Right lobe of liver (tissue), 6 donors: ENCODE measurements at regions not wholly inside any gene's neighbourhood (a gene's known extent, or its start where the extent isn't known, plus 50 kb on each side); places are given as distances from the start of the nearest gene placed in this dataset.
"Not testable (repeated sequence)": the region's sequence is repeated elsewhere in the genome, so short reads cannot be mapped to it uniquely, and the experiment has no call there.

ENCODE experiments used
- ATAC-seq, 4 donors: fragments of 200-7000 bp; cut with Tn5 transposase; one replicate each; pipeline ENCODE4 v1.9.1; 2020; ENCODE audit warnings: mild to moderate bottlenecking in 4 of 4, moderate library complexity in 4 of 4
- DNase-seq, 3 donors: peaks; one replicate each; pipeline ENCODE4 v3.0.0-alpha.2; 2020
- H3K27ac ChIP-seq, 3 donors: fragments of 200-600 bp; one replicate each; pipeline ENCODE4 v1.8.0; 2022
- H3K27me3 ChIP-seq, 2 donors: fragments of 200-600 bp; one replicate each; pipeline ENCODE4 v1.8.0; 2022
- H3K36me3 ChIP-seq, 4 donors: fragments of 200-600 bp; sonication (generic) in 1 of 4; one replicate each; pipeline versions ENCODE4 v1.5.1 to v1.8.0; 2017 to 2022; ENCODE audit warnings: control low read depth in 1 of 4
- H3K4me1 ChIP-seq, 4 donors: fragments of 200-600 bp; sonication (generic) in 1 of 4; one replicate each; pipeline versions ENCODE4 v1.5.1 to v1.8.0; 2017 to 2022; ENCODE audit warnings: control low read depth in 1 of 4
- H3K4me3 ChIP-seq, 3 donors: fragments of 200-600 bp; one replicate each; pipeline ENCODE4 v1.8.0; 2022
- H3K9me3 ChIP-seq, 4 donors: fragments of 200-600 bp; sonication (generic) in 1 of 4; one replicate each; pipeline versions ENCODE4 v1.5.1 to v1.8.0; 2017 to 2022; ENCODE audit warnings: control low read depth in 1 of 4
- CTCF ChIP-seq, 4 donors: fragments of 200-600 bp in 3 of 4; fragments of 450-650 bp in 1 of 4; IDR thresholded peaks; one replicate each; pipeline versions ENCODE4 v1.5.1 to v1.8.0; 2016 to 2022; ENCODE audit warnings: antibody characterized with exemption in 4 of 4, mild to moderate bottlenecking in 2 of 4
- POLR2A ChIP-seq: fragments of 450-650 bp; IDR thresholded peaks from one replicate; pipeline ENCODE4 v1.6.1; 2017; ENCODE audit warnings: antibody characterized with exemption, mild to moderate bottlenecking
- WGBS: methylation state at CpG from one replicate; pipeline ENCODE4 v1.1.6; 2018; ENCODE audit warnings: low coverage, low lambda C conversion rate; ENCODE audit not compliant: insufficient coverage; ENCODE audit errors: missing lambda C conversion rate; 5-methylcytosine and 5-hydroxymethylcytosine counted together
- intact Hi-C, 2 donors: fragments of 100-400 bp; cut with DNase I; formaldehyde crosslinking; loops; one replicate each; pipeline versions ENCODE4 v1.11.2 to v1.14.1; 2022
- donor health status: DM: no; HTN: yes; CAD: no.
- donor health status: DM: no; HTN: no; CAD: no.
- donor health status: DM: no; HTN: no; CAD: no.
- donor health status: DM: no; HTN: yes; CAD: no.
- donor health status: DM: no; HTN: yes; CAD: no.

- Histone ChIP-seq H3K9me3 (no peaks in the 10 kb centered on the region), H3K27ac (peak overlapping the region in 1 of 3 donors; percentile 20), H3K4me1 (no peaks in the 10 kb centered on the region), H3K4me3 (no peak overlapping the region), H3K36me3 (no peaks in the 10 kb centered on the region), H3K27me3 (no peaks in the 10 kb centered on the region)
- 40% methylated on average over 7 of the region's 7 CpGs for WGBS
- intact Hi-C loops: no loop called here
- DNase-seq (no peak), ATAC-seq (peak; percentile 36 to 63 (median 49))
- TF ChIP-seq CTCF (IDR thresholded peaks at IDR 0.05) (no peak), POLR2A (no peak)
Observed at GRCh38 chr7:81845744-81846241, 75.9 kb upstream of the HGF start.

DNA sequence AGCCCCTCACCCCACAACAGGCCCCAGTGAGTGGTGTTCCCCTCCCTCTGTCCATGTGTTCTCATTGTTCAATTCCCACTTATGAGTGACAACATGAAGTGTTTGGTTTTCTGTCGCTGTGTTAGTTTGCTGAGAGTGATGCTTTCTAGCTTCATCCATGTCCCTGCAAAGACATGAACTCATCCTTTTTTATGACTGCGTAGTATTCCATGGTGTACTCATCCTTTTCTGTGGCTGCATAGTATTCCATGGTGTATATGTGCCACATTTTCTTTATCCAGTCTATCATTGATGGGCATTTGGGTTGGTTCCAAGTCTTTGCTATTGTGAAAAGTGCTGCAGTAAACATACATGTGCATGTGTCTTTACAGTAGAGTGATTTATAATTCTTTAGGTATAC lies 73.8 kb upstream of the HGF start:
- H3K36me3 ChIP-seq, ATAC-seq, intact Hi-C loops, DNase-seq, H3K4me3 ChIP-seq, H3K4me1 ChIP-seq, H3K27ac ChIP-seq, H3K27me3 ChIP-seq, H3K9me3 ChIP-seq: not testable (repeated sequence)
- WGBS: 77% methylated on average over 2 of the region's 2 CpGs

DNA sequence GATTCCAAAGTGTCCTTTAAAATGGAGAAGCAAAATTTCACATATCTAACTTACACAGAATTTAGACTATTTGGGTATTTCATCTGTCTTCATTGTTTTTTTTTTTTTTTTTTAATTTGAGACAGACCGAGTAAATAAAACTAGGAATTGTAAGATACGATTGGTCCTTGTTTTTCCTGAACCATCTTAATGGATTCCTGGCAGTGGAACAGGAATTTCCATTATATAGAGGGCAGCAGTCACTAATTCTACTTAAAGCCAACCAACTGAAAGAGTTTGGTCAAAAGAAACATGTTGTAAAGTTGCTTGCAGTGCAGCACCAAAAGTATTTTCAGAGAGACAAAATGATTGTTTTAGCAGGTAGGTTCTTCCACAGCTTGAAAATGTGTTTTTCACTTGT lies 72.5 kb upstream of the HGF start:
- H3K36me3 ChIP-seq: no peaks in the 10 kb centered on the region
- no peaks in the 10 kb centered on the region for H3K4me1 ChIP-seq
- H3K27ac ChIP-seq: no peak overlapping the region
- DNase-seq (no peak), ATAC-seq (no peak)
- no peak overlapping the region for H3K4me3 ChIP-seq
- H3K27me3 ChIP-seq: no peaks in the 10 kb centered on the region
- TF ChIP-seq CTCF (IDR thresholded peaks at IDR 0.05) (no peak), POLR2A (no peak)
- intact Hi-C loops: no loop called here
- 37% methylated on average over 2 of the region's 2 CpGs for WGBS
- no peaks in the 10 kb centered on the region for H3K9me3 ChIP-seq

GRCh38 chr7:81839708-81840369 lies 70.0 kb upstream of the HGF start:
- H3K36me3 ChIP-seq: no peaks in the 10 kb centered on the region
- H3K27ac ChIP-seq: no peak overlapping the region
- intact Hi-C loops: no loop called here
- no peaks in the 10 kb centered on the region for H3K27me3 ChIP-seq
- no peaks in the 10 kb centered on the region for H3K9me3 ChIP-seq
- no peak for DNase-seq
- TF ChIP-seq CTCF (IDR thresholded peaks at IDR 0.05) (no peak), POLR2A (no peak)
- H3K4me3 ChIP-seq: no peak overlapping the region
- WGBS: 62% methylated on average over 5 of the region's 6 CpGs
- no peak for ATAC-seq
- H3K4me1 ChIP-seq: no peaks in the 10 kb centered on the region

DNA sequence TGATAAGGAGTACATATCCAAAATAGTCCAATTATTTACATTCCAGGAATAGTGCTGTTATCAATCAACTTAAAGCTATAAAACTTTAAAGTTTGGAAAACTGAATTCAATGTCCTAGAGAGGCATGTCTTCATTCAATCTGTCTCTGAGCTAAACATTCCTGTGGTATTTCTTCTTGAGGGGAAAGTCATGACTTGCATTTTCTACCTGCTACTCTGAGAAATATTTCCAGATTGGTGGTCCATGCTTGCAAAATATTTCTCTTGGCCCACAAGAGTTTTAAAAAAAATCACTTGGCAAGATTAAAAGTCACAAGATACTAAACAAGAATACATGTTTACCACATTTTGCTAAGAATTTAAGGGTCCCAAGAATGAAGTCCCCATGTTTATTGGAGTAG lies 63.6 kb upstream of the HGF start:
- no peak overlapping the region for H3K27ac ChIP-seq
- TF ChIP-seq POLR2A: no peak
- TF ChIP-seq CTCF (IDR thresholded peaks at IDR 0.05): no peak
- no peak overlapping the region for H3K4me3 ChIP-seq
- H3K4me1 ChIP-seq: no peaks in the 10 kb centered on the region
- DNase-seq (no peak), ATAC-seq (no peak)
- H3K36me3 ChIP-seq: no peaks in the 10 kb centered on the region
- intact Hi-C loops: no loop called here
- no peaks in the 10 kb centered on the region for H3K27me3 ChIP-seq
- H3K9me3 ChIP-seq: peaks cover 0 to 7% (median 2%) of the 10 kb centered on the region in 4 donors
